ENCODE measurements at regions not wholly inside any gene's neighbourhood (a gene's known extent, or its start where the extent isn't known, plus 50 kb on each side); places are given as distances from the start of the nearest gene placed in this dataset.

- TF ChIP-seq CTCF (conservative IDR thresholded peaks at IDR 0.05; ENCODE audit: low read length) (no peak), EZH2phosphoT487 (IDR thresholded peaks at IDR 0.05; ENCODE audit: borderline replicate concordance) (no peak)
- H3K9me3 ChIP-seq (ENCODE audit: insufficient read depth, low read depth, low read length) = peaks cover 6% of the 10 kb centered on the region
- no peaks in the 10 kb centered on the region for H3K9me2 ChIP-seq (replicated peaks; ENCODE audit: low read depth, low read length)
- no peaks in the 10 kb centered on the region for H3K79me2 ChIP-seq (ENCODE audit: insufficient read depth, low read length)
- H3K36me3 ChIP-seq (ENCODE audit: insufficient read depth, low read length) = no peaks in the 10 kb centered on the region
- no peaks in the 10 kb centered on the region for H4K20me1 ChIP-seq (ENCODE audit: insufficient read depth, low read length, poor library complexity, severe bottlenecking)
- H3K4me3 ChIP-seq (ENCODE audit: low read length, poor library complexity, severe bottlenecking) = no peak overlapping the region
- no peaks in the 10 kb centered on the region for H3K27me3 ChIP-seq (ENCODE audit: insufficient read depth, low read length, poor library complexity, severe bottlenecking)
- H2AFZ ChIP-seq (ENCODE audit: low read length) = no peak overlapping the region
- H3K4me1 ChIP-seq (ENCODE audit: insufficient read depth, low read length, poor library complexity, severe bottlenecking) = no peaks in the 10 kb centered on the region
- H3K9ac ChIP-seq (ENCODE audit: low read depth, low read length, poor library complexity, severe bottlenecking) = no peak overlapping the region
- no peaks in the 10 kb centered on the region for H3F3A ChIP-seq (ENCODE audit: low read depth)
- H3K4me2 ChIP-seq (ENCODE audit: low read depth, low read length, poor library complexity, severe bottlenecking) = no peak overlapping the region
Observed at GRCh38 chr2:215849771-215850170, 163.6 kb downstream of the MREG start.

- H3F3A ChIP-seq (ENCODE audit: low read depth) = no peaks in the 10 kb centered on the region
- no peaks in the 10 kb centered on the region for H3K27me3 ChIP-seq (ENCODE audit: insufficient read depth, low read length, poor library complexity, severe bottlenecking)
- no peaks in the 10 kb centered on the region for H3K9me2 ChIP-seq (replicated peaks; ENCODE audit: low read depth, low read length)
- no peak for TF ChIP-seq EZH2phosphoT487 (IDR thresholded peaks at IDR 0.05; ENCODE audit: borderline replicate concordance)
- no peak for TF ChIP-seq CTCF (conservative IDR thresholded peaks at IDR 0.05; ENCODE audit: low read length)
- H2AFZ ChIP-seq (ENCODE audit: low read length) = no peak overlapping the region
- no peak overlapping the region for H3K9ac ChIP-seq (ENCODE audit: low read depth, low read length, poor library complexity, severe bottlenecking)
- H3K9me3 ChIP-seq (ENCODE audit: insufficient read depth, low read depth, low read length) = peaks cover 5% of the 10 kb centered on the region
- no peaks in the 10 kb centered on the region for H3K79me2 ChIP-seq (ENCODE audit: insufficient read depth, low read length)
- no peaks in the 10 kb centered on the region for H4K20me1 ChIP-seq (ENCODE audit: insufficient read depth, low read length, poor library complexity, severe bottlenecking)
- H3K4me3 ChIP-seq (ENCODE audit: low read length, poor library complexity, severe bottlenecking) = no peak overlapping the region
- H3K4me1 ChIP-seq (ENCODE audit: insufficient read depth, low read length, poor library complexity, severe bottlenecking) = no peaks in the 10 kb centered on the region
- H3K4me2 ChIP-seq (ENCODE audit: low read depth, low read length, poor library complexity, severe bottlenecking) = no peak overlapping the region
- H3K36me3 ChIP-seq (ENCODE audit: insufficient read depth, low read length) = no peaks in the 10 kb centered on the region
Observed at GRCh38 chr2:215848698-215849097, 164.7 kb downstream of the MREG start.

GRCh38 chr2:215848146-215848545 lies 165.2 kb downstream of the MREG start:
- H3K27me3 ChIP-seq (ENCODE audit: insufficient read depth, low read length, poor library complexity, severe bottlenecking) = no peaks in the 10 kb centered on the region
- no peaks in the 10 kb centered on the region for H3F3A ChIP-seq (ENCODE audit: low read depth)
- H3K4me2 ChIP-seq (ENCODE audit: low read depth, low read length, poor library complexity, severe bottlenecking) = no peak overlapping the region
- no peak overlapping the region for H2AFZ ChIP-seq (ENCODE audit: low read length)
- no peaks in the 10 kb centered on the region for H3K9me3 ChIP-seq (ENCODE audit: insufficient read depth, low read depth, low read length)
- H3K4me1 ChIP-seq (ENCODE audit: insufficient read depth, low read length, poor library complexity, severe bottlenecking) = no peaks in the 10 kb centered on the region
- no peaks in the 10 kb centered on the region for H3K36me3 ChIP-seq (ENCODE audit: insufficient read depth, low read length)
- no peaks in the 10 kb centered on the region for H4K20me1 ChIP-seq (ENCODE audit: insufficient read depth, low read length, poor library complexity, severe bottlenecking)
- TF ChIP-seq CTCF (conservative IDR thresholded peaks at IDR 0.05; ENCODE audit: low read length) (no peak), EZH2phosphoT487 (IDR thresholded peaks at IDR 0.05; ENCODE audit: borderline replicate concordance) (no peak)
- H3K9ac ChIP-seq (ENCODE audit: low read depth, low read length, poor library complexity, severe bottlenecking) = no peak overlapping the region
- no peaks in the 10 kb centered on the region for H3K9me2 ChIP-seq (replicated peaks; ENCODE audit: low read depth, low read length)
- H3K4me3 ChIP-seq (ENCODE audit: low read length, poor library complexity, severe bottlenecking) = no peak overlapping the region
- H3K79me2 ChIP-seq (ENCODE audit: insufficient read depth, low read length) = no peaks in the 10 kb centered on the region
